A673 (cell line): ENCODE measurements at regions not wholly inside any gene's neighbourhood (a gene's known extent, or its start where the extent isn't known, plus 50 kb on each side); places are given as distances from the start of the nearest gene placed in this dataset.

Experiments
- BruUV-seq: library from RNA; stranded (reverse); fragments of 400-500 nt; replicated peaks from 2 replicates; lab custom pipeline; 2021; lab: Mats Ljungman, UMichigan
- CTCF ChIA-PET: fragments of 300-600 bp; sonication (Branson Sonifier 250); formaldehyde crosslinking; loops from one replicate; lab custom pipeline; 2022; ENCODE audit warnings: antibody characterized with exemption; lab: Charles Lee
- POLR2A ChIA-PET: fragments of 300-600 bp; sonication (Branson Sonifier 250); formaldehyde crosslinking; loops from one replicate; lab custom pipeline; 2022; ENCODE audit warnings: antibody characterized with exemption; ENCODE audit not compliant: low non-redundant PET; lab: Charles Lee
- DNase-seq: peaks from one replicate; pipeline ENCODE4 v3.0.0-alpha.2; 2015; ENCODE audit warnings: low spot score
- H3K27ac ChIP-seq: fragments of 200-600 bp; sonication (generic); 2 replicates; pipeline ENCODE4 v1.5.1; 2016; ENCODE audit warnings: mixed run types, low read depth, mild to moderate bottlenecking, mixed read lengths, antibody characterized with exemption, low read length; ENCODE audit not compliant: poor library complexity, severe bottlenecking
- H3K27me3 ChIP-seq: fragments of 200-600 bp; sonication (generic); replicated peaks from 2 replicates; pipeline ENCODE4 v1.6.1; 2017; ENCODE audit warnings: mixed run types, low read depth, mild to moderate bottlenecking, mixed read lengths, antibody characterized with exemption, low read length; ENCODE audit not compliant: insufficient read depth, poor library complexity
- H3K36me3 ChIP-seq: fragments of 200-600 bp; sonication (generic); 2 replicates; pipeline ENCODE4 v1.6.1; 2016; ENCODE audit warnings: mixed run types, mild to moderate bottlenecking, mixed read lengths, antibody characterized with exemption, low read length; ENCODE audit not compliant: insufficient read depth, poor library complexity, severe bottlenecking
- H3K4me1 ChIP-seq: fragments of 200-600 bp; sonication (generic); 2 replicates; pipeline ENCODE4 v1.6.1; 2017; ENCODE audit warnings: mixed run types, mild to moderate bottlenecking, mixed read lengths, antibody characterized with exemption, low read length; ENCODE audit not compliant: insufficient read depth, poor library complexity, severe bottlenecking
- H3K4me3 ChIP-seq: fragments of 200-600 bp; sonication (generic); 2 replicates; pipeline ENCODE4 v1.5.1; 2016; ENCODE audit warnings: low read depth, mixed run types, mild to moderate bottlenecking, mixed read lengths, low read length; ENCODE audit not compliant: poor library complexity, severe bottlenecking
- H3K9me3 ChIP-seq: fragments of 200-600 bp; sonication (generic); 2 replicates; pipeline ENCODE4 v1.6.1; 2016; ENCODE audit warnings: mixed run types, low read depth, mild to moderate bottlenecking, mixed read lengths, antibody characterized with exemption, low read length; ENCODE audit not compliant: poor library complexity, severe bottlenecking
- CTCF ChIP-seq: fragments of 300-800, 200-600 bp; sonication (generic); conservative IDR thresholded peaks from 2 replicates; pipeline ENCODE4 v1.5.1; 2017; ENCODE audit warnings: low read depth, mild to moderate bottlenecking, antibody characterized with exemption, low read length, moderate library complexity, mixed read lengths
- EZH2 ChIP-seq: fragments of 200-600 bp; sonication (generic); IDR thresholded peaks from 2 replicates; pipeline ENCODE4 v1.6.1; 2017; ENCODE audit warnings: borderline replicate concordance, low read depth, mild to moderate bottlenecking, mixed read lengths, antibody characterized with exemption, low read length; ENCODE audit not compliant: poor library complexity, severe bottlenecking
- intact Hi-C: fragments of 100-400 bp; cut with micrococcal nuclease; formaldehyde crosslinking; loops from one replicate; pipeline ENCODE4 v1.10.0; 2022; ENCODE audit not compliant: unreplicated experiment

GRCh38 chr3:34464646-34465045 is 666.2 kb downstream of the PDCD6IP start:
- peaks cover 8% of the 10 kb centered on the region for H3K9me3 ChIP-seq
- H3K36me3 ChIP-seq, result no peaks in the 10 kb centered on the region
- intact Hi-C loops, result no loop called here
- no peak overlapping the region for H3K27ac ChIP-seq
- no peak for TF ChIP-seq CTCF
- TF ChIP-seq EZH2, result no peak
- no peaks in the 10 kb centered on the region for H3K27me3 ChIP-seq
- no peaks in the 10 kb centered on the region for H3K4me1 ChIP-seq
- CTCF ChIA-PET, result no interaction called here
- no TSS peak for BruUV-seq
- POLR2A ChIA-PET, result no interaction called here
- DNase-seq, result no peak
- H3K4me3 ChIP-seq, result no peak overlapping the region

- BruUV-seq, result no TSS peak
- Histone ChIP-seq H3K9me3 (peaks cover 3% of the 10 kb centered on the region), H3K27ac (no peak overlapping the region), H3K27me3 (no peaks in the 10 kb centered on the region), H3K36me3 (no peaks in the 10 kb centered on the region), H3K4me1 (no peaks in the 10 kb centered on the region), H3K4me3 (no peak overlapping the region)
- intact Hi-C loops, result no loop called here
- POLR2A ChIA-PET, result no interaction called here
- TF ChIP-seq CTCF, result no peak
- no peak for TF ChIP-seq EZH2
- DNase-seq, result no peak
- CTCF ChIA-PET, result no interaction called here
These were observed 677.4 kb downstream of the PDCD6IP start for GRCh38 chr3:34475851-34476250.

GRCh38 chr3:34483311-34483887 is 685.0 kb downstream of the PDCD6IP start:
- DNase-seq, result peak; percentile 6
- no peaks in the 10 kb centered on the region for H3K9me3 ChIP-seq
- TF ChIP-seq EZH2, result no peak
- TF ChIP-seq CTCF, result no peak
- H3K36me3 ChIP-seq, result no peaks in the 10 kb centered on the region
- H3K27me3 ChIP-seq, result no peaks in the 10 kb centered on the region
- CTCF ChIA-PET, result no interaction called here
- H3K4me3 ChIP-seq, result peak overlapping the region; percentile 10
- H3K27ac ChIP-seq, result no peak overlapping the region
- POLR2A ChIA-PET, result no interaction called here
- peaks cover 14% of the 10 kb centered on the region for H3K4me1 ChIP-seq
- intact Hi-C loops, result loop anchor here (5.0 kb wide), 1 partner anchor 199 kb away; no protein-coding TSS in a partner anchor
- BruUV-seq, result no TSS peak
